Fibroblast of skin of abdomen (primary cell): ENCODE measurements at regions not wholly inside any gene's neighbourhood (a gene's known extent, or its start where the extent isn't known, plus 50 kb on each side); places are given as distances from the start of the nearest gene placed in this dataset.

Experiments used
- DNase-seq: peaks from one replicate; pipeline ENCODE4 v3.0.0-alpha.2; 2013

- no peak for DNase-seq
Measured at GRCh38 chr15:60214201-60214600, 183.6 kb downstream of the ANXA2 start.

GRCh38 chr15:60215225-60215963, 182.4 kb downstream of the ANXA2 start:
- DNase-seq, result no peak

GRCh38 chr15:60217161-60217560, 180.6 kb downstream of the ANXA2 start:
- no peak for DNase-seq

DNA sequence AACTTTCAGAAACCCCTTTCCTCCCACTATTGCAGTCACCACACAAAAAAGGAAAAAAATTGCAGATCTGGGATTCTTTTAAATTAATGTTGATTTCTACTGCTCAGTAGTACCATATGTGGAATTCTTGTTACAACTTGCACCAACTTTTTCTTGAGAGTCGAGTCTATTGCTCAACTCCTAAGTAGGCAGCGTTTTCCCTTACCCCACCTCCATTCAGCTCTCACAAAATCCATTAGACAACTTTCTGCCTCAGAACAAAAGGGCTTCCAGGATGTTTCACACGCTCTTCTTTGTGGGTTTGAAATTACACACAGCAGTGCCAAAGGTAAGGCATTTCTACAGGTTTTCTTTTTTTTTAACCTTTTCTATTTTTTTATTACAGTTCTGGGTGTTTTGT, 179.5 kb downstream of the ANXA2 start:
- no peak for DNase-seq

DNA sequence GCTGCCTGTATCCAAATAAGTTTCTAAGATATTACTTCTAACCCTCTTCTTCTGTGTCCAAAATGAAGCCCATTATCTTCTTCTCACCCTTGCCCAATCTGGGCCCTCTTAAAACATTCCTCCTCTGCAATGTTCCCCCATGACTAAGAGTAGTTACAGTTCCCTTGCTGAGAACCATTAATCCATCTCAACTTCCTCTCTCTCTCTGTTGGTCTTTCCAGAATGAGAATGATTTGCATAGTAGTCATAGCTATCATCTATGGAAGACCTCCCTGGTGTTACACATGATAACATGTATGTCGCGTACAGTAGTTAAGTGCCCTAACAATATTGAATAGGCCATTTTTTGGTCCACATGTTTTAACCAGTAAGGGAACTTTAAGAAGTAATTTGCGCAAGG, 177.9 kb downstream of the ANXA2 start:
- peak; percentile 50 for DNase-seq

DNA sequence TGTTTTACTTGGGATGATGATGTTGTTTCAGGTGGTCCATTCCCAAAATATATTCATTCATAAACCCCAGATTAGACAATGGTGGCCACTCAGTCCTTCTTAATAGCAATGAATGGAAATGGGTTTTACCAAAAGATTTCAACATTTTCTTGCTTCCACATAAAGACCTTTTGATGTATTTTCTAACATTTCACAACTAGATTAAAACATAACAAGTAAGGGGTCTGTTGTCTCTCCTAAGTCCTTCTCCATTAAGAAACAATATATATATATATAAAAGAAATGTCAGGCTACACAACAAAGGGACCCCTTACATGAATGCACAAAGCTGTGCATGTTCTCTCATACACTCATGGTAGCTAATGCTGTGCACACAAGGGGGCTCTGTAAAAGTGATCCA, 176.4 kb downstream of the ANXA2 start:
- no peak for DNase-seq

DNA sequence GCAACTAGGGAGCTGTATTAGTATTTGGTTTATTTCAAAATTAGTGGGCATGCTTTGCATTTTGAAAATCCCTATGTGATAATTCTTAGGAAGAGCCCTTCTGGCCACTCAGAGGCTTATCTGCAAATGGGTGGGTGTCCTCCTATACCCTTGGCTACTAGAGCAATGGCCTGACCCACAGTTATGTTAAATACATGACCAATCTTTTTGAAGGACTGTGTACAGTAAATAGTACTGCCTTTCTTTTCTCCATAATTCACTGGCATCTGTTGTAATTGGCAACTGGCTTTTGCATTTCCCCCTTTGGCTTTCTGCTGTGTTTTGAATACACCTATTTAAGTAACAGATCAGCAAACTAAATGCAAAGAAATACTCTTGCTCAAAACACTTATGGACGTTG, 175.4 kb downstream of the ANXA2 start:
- DNase-seq, result no peak

DNA sequence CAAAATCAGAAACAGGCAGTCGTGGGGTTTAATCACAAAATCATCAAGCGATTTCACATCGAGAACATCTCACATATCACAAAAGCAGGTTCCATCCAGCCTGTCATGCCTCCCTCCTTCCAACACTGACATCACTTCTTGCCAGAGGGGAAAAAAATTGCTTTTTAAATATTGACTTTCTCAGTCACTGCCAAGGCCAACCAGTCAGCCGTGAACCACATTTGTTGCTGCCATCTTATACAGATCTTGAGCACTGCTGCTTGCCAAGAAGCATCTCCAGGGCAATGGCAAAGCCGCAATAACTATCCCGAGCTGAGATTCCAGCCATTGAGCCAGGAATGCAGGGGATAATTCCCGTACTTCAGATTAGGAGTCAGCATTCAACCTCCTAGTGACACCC, 174.6 kb downstream of the ANXA2 start:
- DNase-seq, result no peak

DNA sequence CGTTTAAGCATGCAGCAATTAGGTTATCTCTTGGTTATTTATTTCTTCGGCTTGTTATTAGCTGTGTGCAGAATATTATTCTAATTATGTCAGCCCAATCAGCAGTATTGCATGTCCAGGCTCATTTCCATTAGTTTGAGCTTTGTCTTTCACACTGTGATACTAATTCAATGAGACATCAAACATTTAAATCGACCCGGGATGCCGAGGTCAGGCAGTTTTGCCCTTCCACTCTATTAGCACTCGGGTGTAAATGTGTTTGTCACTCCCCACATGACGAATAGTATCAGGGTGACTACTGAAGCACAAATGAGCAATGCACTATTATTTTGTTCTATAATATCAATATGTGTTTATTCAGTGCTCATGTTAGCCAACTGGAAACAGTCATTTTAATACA, 170.9 kb downstream of the ANXA2 start:
- no peak for DNase-seq

GRCh38 chr15:60228101-60228500, 169.7 kb downstream of the ANXA2 start:
- no peak for DNase-seq

- DNase-seq, result no peak
Measured at GRCh38 chr15:60228619-60229018, 169.2 kb downstream of the ANXA2 start.

DNA sequence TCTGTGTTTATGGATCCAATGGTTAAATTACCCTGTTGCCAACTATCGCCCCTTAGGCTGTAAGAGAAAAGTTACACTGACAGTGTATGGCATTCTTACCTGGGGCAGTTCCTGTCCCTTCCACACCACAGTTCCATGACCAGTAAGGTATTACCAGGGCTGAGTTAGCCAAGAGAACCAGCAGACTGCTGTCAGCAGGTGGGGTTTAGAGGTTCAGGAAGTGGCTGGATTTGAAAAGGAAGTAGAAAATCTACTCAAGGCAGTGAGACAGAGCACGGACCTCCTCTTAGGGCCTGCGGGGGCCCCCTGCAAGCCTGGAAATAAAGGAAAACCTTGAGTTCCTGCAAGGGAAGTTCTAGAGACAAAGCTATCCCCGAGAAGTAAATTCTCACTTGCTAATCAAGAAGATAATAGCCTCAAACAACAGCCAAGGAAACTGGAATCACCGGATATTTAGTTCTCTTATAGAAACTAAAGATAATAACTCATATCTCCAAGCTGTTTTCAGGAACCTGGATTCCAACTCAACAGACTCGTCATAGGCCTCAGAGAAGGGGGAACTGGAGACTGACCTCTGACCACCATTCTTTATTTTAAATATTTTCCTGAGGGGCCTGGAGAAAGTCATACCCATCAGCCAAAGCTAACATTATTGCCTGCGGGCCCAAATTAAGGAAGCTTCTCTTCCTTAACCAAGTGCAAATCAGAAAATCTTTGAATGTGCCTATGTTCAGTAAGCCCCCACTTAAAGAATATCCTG, 161.7 kb downstream of the ANXA2 start:
- no peak for DNase-seq

GRCh38 chr15:60237446-60237845, 160.3 kb downstream of the ANXA2 start:
- peak; percentile 30 for DNase-seq

GRCh38 chr15:60243769-60244168, 154.0 kb downstream of the ANXA2 start:
- no peak for DNase-seq

- no peak for DNase-seq
Measured at GRCh38 chr15:60244813-60245212, 153.0 kb downstream of the ANXA2 start.

DNA sequence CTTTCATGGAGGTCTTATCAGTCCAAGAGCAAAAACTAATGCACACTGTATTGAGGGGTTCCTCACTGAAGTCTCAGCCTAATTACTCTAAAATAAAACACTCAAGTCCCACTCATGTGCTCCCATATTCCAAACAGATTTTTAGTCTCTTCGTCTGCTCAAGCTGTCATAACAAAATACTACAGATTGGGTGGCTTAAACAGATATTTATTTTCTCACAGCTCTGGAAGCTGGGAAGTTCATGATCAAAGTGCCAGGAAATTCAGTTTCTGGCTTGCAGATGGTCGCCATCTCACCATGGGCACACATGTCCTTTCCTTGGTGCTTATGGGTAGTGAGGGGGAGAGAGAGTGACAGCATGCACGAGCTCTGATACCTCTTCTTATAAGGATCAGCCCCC, 147.5 kb downstream of the ANXA2 start:
- no peak for DNase-seq

DNA sequence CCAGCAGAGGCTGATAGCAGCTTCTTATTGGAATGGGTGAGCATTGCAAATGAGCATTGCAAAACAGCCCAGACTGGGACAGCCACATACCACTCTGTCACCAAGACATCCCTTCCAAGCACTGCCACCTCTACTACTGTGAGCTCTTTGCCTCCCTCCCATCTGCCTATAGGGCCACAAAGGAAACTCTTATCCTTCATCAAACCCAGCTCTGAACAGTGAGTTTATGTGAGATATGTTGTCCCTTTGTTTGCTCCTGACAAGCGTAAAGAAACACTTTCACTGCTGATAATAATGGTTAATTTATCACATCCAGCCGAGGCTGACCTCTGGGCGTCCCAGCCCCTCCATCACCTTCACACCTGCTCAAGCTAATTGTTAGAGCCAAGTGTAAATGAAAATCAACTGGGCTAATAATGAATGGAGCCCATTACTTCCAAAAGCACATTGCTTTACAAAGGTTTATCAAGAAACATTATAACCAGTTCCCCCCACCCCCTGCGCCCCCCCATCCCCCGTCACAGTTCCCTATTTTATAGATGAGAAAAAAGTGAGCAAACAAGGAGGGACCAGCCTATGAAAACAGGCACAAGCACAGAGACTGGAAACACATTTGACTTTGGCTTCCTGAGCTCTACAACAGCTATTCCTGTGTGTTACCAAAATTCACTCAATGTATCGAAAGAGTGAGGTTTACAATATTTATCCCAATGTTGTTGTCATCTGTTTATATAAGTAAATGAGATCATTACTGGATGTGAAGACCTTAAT, 146.3 kb downstream of the ANXA2 start:
- DNase-seq, result no peak

- no peak for DNase-seq
Measured at GRCh38 chr15:60254416-60254815, 143.4 kb downstream of the ANXA2 start.

- peak; percentile 25 for DNase-seq
Measured at GRCh38 chr15:60255390-60255789, 142.4 kb downstream of the ANXA2 start.

DNA sequence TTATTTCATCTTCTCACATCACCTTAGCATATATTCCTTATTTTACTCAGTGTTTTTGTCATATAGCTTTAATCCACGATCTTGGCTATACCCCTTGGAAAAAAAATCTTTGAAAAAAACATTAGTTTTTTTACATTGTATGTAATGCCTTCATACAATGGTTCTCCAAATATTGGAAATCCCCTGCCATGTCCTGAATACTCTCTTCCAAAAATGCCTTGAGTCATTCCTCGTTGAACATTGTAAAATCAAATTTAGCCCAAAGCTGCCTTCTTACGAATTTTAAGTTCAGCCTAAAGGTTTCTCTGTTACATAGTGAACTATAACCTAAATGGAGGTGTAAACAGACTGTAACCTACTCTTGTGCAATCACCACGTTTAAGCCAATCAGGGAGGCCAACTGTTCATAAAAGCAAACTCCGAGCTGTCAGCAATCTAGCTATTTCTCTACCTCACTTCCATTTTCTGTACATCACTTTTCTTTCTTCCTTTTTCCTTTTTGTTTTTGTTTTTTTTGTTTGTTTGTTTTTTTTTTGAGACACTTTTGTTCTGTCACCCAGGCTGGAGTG, 140.1 kb downstream of the ANXA2 start:
- no peak for DNase-seq

DNA sequence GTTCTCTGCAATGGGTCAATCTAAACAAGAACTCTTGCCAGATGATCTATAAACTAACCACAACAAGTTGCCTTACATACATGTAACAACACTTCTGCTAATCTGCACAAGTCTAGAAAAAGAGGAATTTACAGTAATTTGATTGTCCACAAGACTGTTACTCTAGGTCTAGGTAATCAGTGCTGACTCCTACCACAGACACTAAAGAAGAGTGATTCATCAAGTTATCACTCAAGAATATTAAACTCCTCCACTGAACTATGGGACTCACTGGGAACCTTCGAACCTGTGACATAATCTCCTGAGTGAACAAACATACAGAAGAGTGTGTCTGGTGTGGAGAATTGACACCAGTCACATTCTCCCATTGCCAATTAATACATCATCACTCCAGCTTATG, 138.3 kb downstream of the ANXA2 start:
- no peak for DNase-seq

DNA sequence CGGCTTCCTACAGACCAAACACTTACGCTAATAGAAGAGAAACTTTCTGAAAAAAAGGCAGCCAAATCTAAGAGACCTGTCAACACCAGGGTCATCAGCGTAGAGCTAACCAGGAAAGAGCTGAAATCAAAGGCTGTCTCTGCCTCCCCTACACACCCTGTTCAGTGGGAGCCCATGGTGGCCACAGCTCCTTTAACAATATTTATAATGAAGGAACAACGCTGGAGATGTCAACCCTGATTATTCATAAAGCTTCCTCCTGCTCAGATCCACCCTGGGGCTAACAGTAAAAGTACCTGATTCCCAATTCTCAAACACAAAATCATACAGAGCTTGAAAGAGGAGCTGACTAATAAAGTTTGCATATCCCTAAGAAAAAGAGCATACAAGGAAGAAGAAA, 133.7 kb downstream of the ANXA2 start:
- DNase-seq, result no peak

- no peak for DNase-seq
Measured at GRCh38 chr15:60264566-60264965, 133.2 kb downstream of the ANXA2 start.
